ENCODE measurements at regions not wholly inside any gene's neighbourhood (a gene's known extent, or its start where the extent isn't known, plus 50 kb on each side); places are given as distances from the start of the nearest gene placed in this dataset.
"Not testable (repeated sequence)": the region's sequence is repeated elsewhere in the genome, so short reads cannot be mapped to it uniquely, and the experiment has no call there.

GRCh38 chr13:89518289-89519077, 1829.0 kb upstream of the MIR17HG start:
- ATAC-seq (no peak), DNase-seq (ENCODE audit: low spot score) (no peak)
- H3K27ac Mint-ChIP-seq: no peak overlapping the region
- H3K9me3 Mint-ChIP-seq: peaks cover 13% of the 10 kb centered on the region
- H3K4me3 Mint-ChIP-seq: no peak overlapping the region
- peaks cover 4% of the 10 kb centered on the region for H3K36me3 Mint-ChIP-seq
- H3K4me1 Mint-ChIP-seq (ENCODE audit: low read depth in 2 of 2): no peaks in the 10 kb centered on the region
- no peaks in the 10 kb centered on the region for H3K27me3 Mint-ChIP-seq

DNA sequence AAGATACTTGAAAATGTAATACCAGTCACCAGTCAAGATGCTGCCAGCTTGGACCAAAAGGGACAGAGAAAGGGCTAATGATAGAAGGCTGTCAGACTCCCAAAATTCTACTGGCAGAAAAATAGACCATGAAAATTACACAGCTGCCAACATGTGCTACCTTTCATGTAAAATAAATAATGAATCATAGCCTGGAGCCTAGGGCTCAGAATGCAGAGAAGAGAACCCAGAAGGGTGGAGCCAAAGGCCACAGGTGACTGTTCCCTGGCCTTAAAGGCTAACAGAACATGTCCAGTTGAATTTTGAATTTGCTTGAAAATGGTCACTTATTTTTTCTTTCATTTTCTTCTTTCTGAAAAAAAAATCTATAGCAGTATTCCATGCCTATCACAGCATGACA, 1827.0 kb upstream of the MIR17HG start:
- Mint-ChIP-seq H3K4me3 (no peak overlapping the region), H3K27ac (no peak overlapping the region), H3K36me3 (peaks cover 4% of the 10 kb centered on the region), H3K9me3 (peaks cover 11% of the 10 kb centered on the region), H3K27me3 (no peaks in the 10 kb centered on the region), H3K4me1 (ENCODE audit: low read depth in 2 of 2) (no peaks in the 10 kb centered on the region)
- DNase-seq (ENCODE audit: low spot score) (no peak), ATAC-seq (no peak)

GRCh38 chr13:89521672-89522071, 1825.8 kb upstream of the MIR17HG start:
- not testable (repeated sequence) for H3K36me3 Mint-ChIP-seq; DNase-seq (ENCODE audit: low spot score); H3K4me1 Mint-ChIP-seq (ENCODE audit: low read depth in 2 of 2); H3K27me3 Mint-ChIP-seq; H3K27ac Mint-ChIP-seq; H3K4me3 Mint-ChIP-seq; ATAC-seq
- H3K9me3 Mint-ChIP-seq: peaks cover 11% of the 10 kb centered on the region

DNA sequence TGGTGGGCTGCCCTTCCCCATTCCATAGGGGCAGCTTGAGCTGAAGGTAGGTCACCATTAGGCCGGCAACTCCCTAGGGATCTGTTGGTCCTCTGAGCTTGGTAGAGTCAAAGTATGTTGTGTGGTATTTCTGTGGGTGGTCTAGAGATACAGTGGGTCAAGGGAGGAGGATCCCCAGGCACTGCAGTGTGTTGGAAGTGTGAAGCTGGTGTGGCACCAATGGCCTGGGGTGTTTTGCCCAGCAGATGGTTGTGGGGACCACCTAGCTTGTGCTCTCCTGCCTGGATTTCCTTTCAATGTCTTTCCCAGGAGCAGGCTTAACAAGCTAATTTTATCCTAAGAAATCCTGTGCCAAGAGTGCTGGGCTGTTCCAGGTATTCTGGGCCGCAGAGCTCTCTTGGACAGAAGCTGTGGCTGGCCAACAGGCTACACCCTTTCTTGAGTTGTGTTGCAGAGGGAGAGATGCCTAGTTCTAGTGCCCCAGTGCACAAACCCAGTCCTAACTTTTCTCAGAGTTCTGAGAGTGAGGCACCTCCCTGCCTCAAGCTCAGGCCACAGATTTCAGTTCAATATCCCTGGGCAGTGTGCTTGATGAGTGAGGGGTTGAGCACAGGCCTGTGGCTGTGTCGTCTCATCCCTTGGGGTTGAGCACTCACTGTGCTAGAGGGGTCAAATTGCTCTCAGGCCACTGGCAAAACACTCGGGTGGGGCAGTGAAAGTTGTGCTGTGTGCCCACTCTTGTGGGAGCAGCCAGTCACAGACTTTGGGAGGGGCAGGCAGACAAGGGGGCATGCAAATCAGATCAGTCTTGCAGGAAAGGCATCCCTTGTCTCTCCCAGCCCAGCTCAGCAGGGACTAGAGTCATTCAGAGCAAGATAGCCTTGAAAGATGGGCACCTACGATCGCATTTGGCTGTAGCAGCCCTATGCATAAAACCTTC, 1806.1 kb upstream of the MIR17HG start:
- no peak overlapping the region for H3K27ac Mint-ChIP-seq
- H3K4me3 Mint-ChIP-seq: no peak overlapping the region
- DNase-seq (ENCODE audit: low spot score) (no peak), ATAC-seq (peak in 1 of 2 donors; percentile 31)
- H3K27me3 Mint-ChIP-seq: no peaks in the 10 kb centered on the region
- peaks cover 15% of the 10 kb centered on the region for H3K9me3 Mint-ChIP-seq
- no peaks in the 10 kb centered on the region for H3K4me1 Mint-ChIP-seq (ENCODE audit: low read depth in 2 of 2)
- peaks cover 4% of the 10 kb centered on the region for H3K36me3 Mint-ChIP-seq

DNA sequence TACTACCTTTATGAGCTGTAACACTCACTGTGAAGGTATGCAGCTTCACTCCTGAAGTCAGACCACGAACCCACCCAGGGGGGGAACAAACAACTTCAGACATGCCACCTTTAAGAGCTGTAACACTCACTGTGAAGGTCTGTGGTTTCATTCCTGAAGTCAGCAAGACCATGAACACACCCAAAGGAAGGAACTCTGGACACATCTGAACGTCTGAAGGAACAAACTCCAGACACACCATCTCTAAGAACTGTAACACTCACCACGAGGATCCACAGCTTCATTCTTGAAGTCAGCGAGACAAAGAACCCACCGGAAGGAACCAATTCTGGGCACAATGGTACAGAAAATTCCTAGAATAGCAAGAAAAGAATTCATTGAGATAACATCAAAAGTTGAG, 1796.5 kb upstream of the MIR17HG start:
- no peaks in the 10 kb centered on the region for H3K36me3 Mint-ChIP-seq
- no peak overlapping the region for H3K27ac Mint-ChIP-seq
- H3K9me3 Mint-ChIP-seq: peaks cover 18% of the 10 kb centered on the region
- H3K4me3 Mint-ChIP-seq: no peak overlapping the region
- H3K27me3 Mint-ChIP-seq: no peaks in the 10 kb centered on the region
- ATAC-seq: no peak
- no peaks in the 10 kb centered on the region for H3K4me1 Mint-ChIP-seq (ENCODE audit: low read depth in 2 of 2)
- no peak for DNase-seq (ENCODE audit: low spot score)

DNA sequence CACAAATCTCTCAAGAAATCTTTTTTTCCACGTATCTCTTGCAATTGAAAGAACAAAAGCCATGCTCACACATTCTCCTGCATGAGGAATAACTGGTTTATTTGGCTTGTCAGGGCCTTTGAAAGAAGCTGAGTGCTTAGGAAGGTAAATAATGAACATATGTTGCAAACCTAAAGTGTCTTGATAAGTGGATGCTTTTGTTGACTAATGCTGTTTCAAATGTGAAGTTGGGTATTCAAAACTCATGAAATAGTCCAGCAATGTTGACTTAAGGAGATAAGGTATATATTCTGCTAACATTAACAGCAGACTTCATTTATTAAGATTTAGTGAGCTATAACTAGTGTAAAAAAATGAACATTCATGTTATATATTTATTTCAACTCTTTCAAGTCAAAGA, 1792.7 kb upstream of the MIR17HG start:
- ATAC-seq (no peak), DNase-seq (ENCODE audit: low spot score) (no peak)
- Mint-ChIP-seq H3K36me3 (no peaks in the 10 kb centered on the region), H3K27ac (no peak overlapping the region), H3K27me3 (no peaks in the 10 kb centered on the region), H3K4me1 (ENCODE audit: low read depth in 2 of 2) (no peaks in the 10 kb centered on the region), H3K9me3 (peaks cover 19% of the 10 kb centered on the region), H3K4me3 (no peak overlapping the region)

DNA sequence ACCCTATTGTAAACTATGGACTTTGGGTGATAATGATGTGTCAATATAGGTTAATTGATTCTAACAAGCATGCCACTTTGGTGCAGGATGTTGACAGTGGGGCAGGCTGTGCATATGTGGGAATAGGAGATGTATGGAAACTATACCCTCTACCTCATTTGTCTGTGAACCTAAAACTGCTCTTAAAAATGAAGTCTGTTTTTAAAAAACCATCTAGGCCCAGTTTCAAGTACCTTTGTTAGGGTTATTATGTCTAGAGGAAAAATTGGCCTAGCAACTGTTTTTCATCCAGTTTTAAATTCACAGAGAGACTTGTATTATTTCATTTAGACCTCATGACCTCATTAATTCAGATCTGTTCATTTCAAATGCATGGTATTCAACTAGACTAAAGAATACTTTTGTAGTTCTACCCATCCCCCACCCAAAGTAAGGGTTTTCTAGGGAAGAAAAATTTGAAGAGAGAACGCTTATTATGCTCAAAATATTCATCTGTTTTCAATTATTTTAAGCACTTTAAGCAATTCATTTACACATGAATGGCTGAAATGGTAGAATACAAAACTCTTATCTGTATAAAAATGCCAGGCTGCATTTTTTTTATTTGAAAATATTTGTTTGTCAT, 1781.9 kb upstream of the MIR17HG start:
- Mint-ChIP-seq H3K4me1 (ENCODE audit: low read depth in 2 of 2) (no peaks in the 10 kb centered on the region), H3K27me3 (no peaks in the 10 kb centered on the region)
- no peak for ATAC-seq

GRCh38 chr13:89567025-89567424, 1780.5 kb upstream of the MIR17HG start:
- Mint-ChIP-seq H3K27ac (no peak overlapping the region), H3K4me3 (no peak overlapping the region), H3K9me3 (peaks cover 4% of the 10 kb centered on the region), H3K27me3 (no peaks in the 10 kb centered on the region), H3K4me1 (ENCODE audit: low read depth in 2 of 2) (no peaks in the 10 kb centered on the region), H3K36me3 (no peaks in the 10 kb centered on the region)
- no peak for DNase-seq (ENCODE audit: low spot score)
- no peak for ATAC-seq

More for the DNA sequence above, 1781.9 kb upstream of the MIR17HG start:
- Mint-ChIP-seq H3K27ac (no peak overlapping the region), H3K4me3 (no peak overlapping the region), H3K9me3 (no peaks in the 10 kb centered on the region), H3K36me3 (peaks cover under 1% of the 10 kb centered on the region)
- DNase-seq (ENCODE audit: low spot score): no peak

- H3K4me1 Mint-ChIP-seq (ENCODE audit: low read depth in 2 of 2): no peaks in the 10 kb centered on the region
- peaks cover 4% of the 10 kb centered on the region for H3K9me3 Mint-ChIP-seq
- ATAC-seq (no peak), DNase-seq (ENCODE audit: low spot score) (no peak)
- H3K27ac Mint-ChIP-seq: no peak overlapping the region
- H3K4me3 Mint-ChIP-seq: no peak overlapping the region
- no peaks in the 10 kb centered on the region for H3K36me3 Mint-ChIP-seq
- no peaks in the 10 kb centered on the region for H3K27me3 Mint-ChIP-seq
Observed at GRCh38 chr13:89568276-89568675, 1779.2 kb upstream of the MIR17HG start.

DNA sequence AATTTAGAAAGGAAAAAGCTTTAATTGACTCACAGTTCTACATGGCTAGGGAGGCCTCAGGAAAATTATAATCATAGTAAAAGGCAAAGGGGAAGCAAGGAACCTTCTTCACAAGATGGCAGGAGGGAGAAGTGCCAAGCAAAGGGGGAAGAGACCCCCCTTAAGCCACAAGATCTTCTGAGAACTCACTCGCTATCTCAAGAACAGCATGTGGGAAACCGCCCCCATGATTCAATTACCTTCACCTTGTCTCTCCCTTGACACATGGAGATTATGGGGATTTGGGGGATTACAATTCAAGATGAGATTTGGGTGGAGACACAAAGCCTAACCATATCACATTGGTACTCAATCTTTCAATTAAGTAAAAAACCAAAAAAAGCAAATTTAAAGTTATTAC, 1778.7 kb upstream of the MIR17HG start:
- Mint-ChIP-seq H3K36me3 (no peaks in the 10 kb centered on the region), H3K27ac (no peak overlapping the region), H3K9me3 (peaks cover 4% of the 10 kb centered on the region), H3K4me1 (ENCODE audit: low read depth in 2 of 2) (no peaks in the 10 kb centered on the region), H3K4me3 (no peak overlapping the region), H3K27me3 (no peaks in the 10 kb centered on the region)
- DNase-seq (ENCODE audit: low spot score) (no peak), ATAC-seq (no peak)

- Mint-ChIP-seq H3K9me3 (peaks cover 8% of the 10 kb centered on the region), H3K27ac (no peak overlapping the region), H3K4me3 (no peak overlapping the region), H3K36me3 (no peaks in the 10 kb centered on the region), H3K27me3 (no peaks in the 10 kb centered on the region), H3K4me1 (ENCODE audit: low read depth in 2 of 2) (no peaks in the 10 kb centered on the region)
- DNase-seq (ENCODE audit: low spot score): no peak
- ATAC-seq: no peak
Observed at GRCh38 chr13:89571676-89572075, 1775.8 kb upstream of the MIR17HG start.

GRCh38 chr13:89574077-89574476, 1773.4 kb upstream of the MIR17HG start:
- DNase-seq (ENCODE audit: low spot score): no peak
- H3K36me3 Mint-ChIP-seq: no peaks in the 10 kb centered on the region
- ATAC-seq: no peak
- no peak overlapping the region for H3K27ac Mint-ChIP-seq
- no peaks in the 10 kb centered on the region for H3K27me3 Mint-ChIP-seq
- peaks cover 14% of the 10 kb centered on the region for H3K9me3 Mint-ChIP-seq
- H3K4me3 Mint-ChIP-seq: no peak overlapping the region
- H3K4me1 Mint-ChIP-seq (ENCODE audit: low read depth in 2 of 2): no peaks in the 10 kb centered on the region

GRCh38 chr13:89577301-89577700, 1770.2 kb upstream of the MIR17HG start:
- no peak overlapping the region for H3K4me3 Mint-ChIP-seq
- H3K4me1 Mint-ChIP-seq (ENCODE audit: low read depth in 2 of 2): no peaks in the 10 kb centered on the region
- ATAC-seq: no peak
- H3K27me3 Mint-ChIP-seq: no peaks in the 10 kb centered on the region
- peaks cover 9% of the 10 kb centered on the region for H3K9me3 Mint-ChIP-seq
- no peaks in the 10 kb centered on the region for H3K36me3 Mint-ChIP-seq
- no peak overlapping the region for H3K27ac Mint-ChIP-seq
- DNase-seq (ENCODE audit: low spot score): no peak

Measured in natural killer cell treated with Interleukin-12 subunit alpha and Interleukin-12 subunit beta and Interleukin-15 and Interleukin-18, amount 100 ng/mL, for 72 hours (primary cell).